ENCODE measurements at regions not wholly inside any gene's neighbourhood (a gene's known extent, or its start where the extent isn't known, plus 50 kb on each side); places are given as distances from the start of the nearest gene placed in this dataset.

DNA sequence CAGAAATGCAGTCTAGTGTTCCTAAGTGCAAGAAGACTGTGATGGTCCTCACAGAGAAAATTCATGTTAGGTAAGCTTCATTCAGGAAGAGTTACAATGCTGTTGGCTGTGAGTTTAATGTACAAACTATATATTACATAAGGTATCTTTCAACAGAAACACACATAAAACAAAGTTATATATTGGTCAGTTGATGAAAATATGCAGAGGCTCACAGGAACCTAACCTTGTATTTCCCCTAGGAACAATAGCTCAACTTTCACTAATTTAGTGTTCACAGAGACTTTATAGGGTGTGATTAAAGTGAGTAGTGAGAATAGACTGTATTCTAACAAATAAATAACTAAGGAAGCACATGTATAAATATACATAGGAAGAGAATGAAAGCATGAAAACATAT lies 676.9 kb upstream of the ADGRL4 start:
- DNase-seq, result no peak

GRCh38 chr1:79682478-79682877 lies 675.9 kb upstream of the ADGRL4 start:
- DNase-seq, result no peak

DNA sequence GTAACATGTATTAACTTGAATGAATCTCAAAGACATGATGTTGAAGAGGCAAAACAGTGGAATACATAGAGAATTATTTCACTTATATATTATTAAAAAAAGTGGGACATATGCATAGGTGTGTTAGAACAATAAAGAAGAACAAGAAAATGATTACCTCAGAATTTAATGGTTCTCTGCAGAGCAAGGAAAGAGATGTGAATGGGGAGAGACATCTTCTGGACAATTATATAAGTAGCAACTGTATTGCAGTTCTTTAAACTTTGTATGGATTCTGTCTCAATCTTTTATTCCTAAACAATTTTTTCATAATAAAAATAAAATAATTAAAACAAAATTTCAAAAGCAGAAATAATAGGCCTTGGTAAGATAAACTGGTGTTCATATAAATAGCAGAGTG lies 674.9 kb upstream of the ADGRL4 start:
- DNase-seq, result no peak

- DNase-seq, result no peak
These were observed 673.4 kb upstream of the ADGRL4 start for GRCh38 chr1:79679916-79680315.

DNA sequence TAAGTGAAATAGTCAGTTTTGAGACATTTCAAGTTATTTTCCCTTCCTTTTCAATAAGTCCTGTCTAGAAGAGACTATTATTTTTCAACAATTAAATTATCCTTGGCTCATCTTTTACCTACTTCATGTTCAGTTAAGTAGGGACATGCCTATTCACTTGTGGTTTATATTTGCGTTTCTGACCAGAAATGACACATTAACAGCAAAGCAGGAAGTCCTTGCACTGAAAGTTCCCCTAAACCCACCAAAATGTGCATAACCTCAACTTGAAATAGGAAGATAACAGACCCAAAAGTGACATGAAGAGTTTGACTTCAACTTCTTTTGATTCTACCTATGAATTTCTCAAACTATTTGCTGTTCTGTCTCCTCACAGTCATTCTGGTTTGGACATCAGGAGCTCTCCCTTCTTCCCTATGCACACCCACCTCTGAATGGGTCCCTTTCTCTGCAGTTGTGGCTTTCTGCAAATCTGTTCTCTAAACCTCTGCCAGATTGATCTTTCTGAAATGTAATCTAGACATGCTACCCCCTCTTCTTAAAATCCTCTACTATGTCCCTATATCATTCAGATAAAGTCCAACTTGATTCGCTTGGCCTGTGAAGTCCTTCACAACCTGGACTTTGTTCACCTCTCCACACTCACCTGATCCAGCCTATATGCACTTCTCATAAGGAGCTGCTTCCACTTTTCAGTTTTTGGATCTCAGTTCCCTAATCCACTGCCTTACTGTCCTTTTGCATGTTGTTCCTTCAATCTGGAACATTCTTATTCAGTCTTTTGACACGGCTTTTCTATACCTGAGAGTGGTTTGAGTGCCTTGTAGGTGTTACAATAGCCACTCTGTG lies 661.5 kb upstream of the ADGRL4 start:
- DNase-seq, result no peak

DNA sequence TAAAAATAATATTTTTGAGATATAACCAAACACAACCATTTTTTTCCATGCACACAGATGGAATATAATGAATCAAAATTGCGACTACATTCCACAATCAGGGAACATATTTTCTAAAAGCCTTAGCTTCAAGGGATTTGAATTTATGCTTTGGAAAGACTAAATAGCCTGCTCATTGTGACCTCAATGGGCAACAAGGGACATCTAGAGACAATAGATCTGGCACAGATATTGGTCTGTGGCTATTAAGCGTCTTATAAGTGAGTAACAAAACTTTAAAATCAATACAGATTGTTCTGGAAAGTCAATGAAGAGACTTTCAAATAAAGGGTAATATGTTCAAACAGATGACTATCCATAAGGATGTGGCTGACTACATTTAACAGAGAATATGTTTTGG lies 660.6 kb upstream of the ADGRL4 start:
- no peak for DNase-seq

GRCh38 chr1:79663916-79664315 lies 657.4 kb upstream of the ADGRL4 start:
- DNase-seq, result no peak

DNA sequence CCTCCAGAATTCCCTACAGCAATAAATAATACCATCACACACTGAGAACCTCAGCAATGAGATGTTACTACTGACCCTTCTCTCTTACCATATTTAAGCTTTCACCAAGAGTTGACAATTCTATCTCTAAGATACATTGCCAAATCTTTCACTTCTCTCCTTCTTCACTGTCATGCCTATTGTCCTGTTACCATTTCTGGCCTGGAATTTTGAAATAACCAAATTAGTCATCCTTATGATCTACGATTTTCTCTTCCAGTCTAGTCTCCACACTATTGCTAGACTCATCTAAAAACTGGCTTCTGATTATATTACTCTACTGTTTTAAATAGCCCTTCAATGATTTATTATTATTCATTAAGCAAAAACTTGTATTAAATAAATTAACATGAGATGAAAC lies 656.1 kb upstream of the ADGRL4 start:
- DNase-seq, result no peak

DNA sequence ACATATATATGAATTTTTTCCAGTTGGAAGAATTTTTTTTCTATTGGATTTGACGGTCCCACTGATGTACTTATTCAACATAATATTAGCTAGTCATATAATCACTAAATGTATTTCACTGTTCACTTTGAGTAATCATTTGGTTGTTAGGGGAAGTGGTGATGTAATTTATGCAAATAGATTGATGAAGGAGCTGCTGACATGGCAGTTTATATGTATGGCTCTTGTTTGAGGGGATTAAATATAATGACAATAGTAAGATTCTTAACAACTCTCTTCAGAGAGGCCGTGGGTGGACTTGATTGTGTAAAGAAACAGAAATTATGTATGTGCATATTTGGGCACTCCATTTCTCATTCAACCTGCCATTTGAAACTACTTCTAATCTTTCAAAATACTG lies 653.6 kb upstream of the ADGRL4 start:
- DNase-seq, result no peak

- no peak for DNase-seq
These were observed 651.6 kb upstream of the ADGRL4 start for GRCh38 chr1:79657951-79658658.

DNA sequence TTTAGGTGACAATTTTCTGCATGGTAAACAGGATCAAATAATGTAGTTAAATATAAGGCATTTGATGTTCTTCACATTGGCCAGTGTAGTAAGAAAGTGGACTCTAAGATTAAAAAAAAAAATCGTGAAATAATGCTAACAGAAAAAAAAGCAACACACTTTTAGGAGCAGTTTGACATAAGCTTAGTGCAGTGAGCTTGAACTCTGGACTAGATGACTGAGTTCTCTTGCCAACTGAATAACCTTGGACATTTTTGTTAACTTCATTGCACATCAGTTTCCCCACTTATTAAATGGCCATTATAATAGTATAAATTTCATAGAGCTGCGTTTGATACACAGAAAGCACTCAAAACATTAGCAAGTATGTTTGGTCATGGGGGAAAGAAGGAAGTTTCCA lies 649.3 kb upstream of the ADGRL4 start:
- no peak for DNase-seq

GRCh38 chr1:79652426-79652825 lies 645.9 kb upstream of the ADGRL4 start:
- DNase-seq, result no peak

DNA sequence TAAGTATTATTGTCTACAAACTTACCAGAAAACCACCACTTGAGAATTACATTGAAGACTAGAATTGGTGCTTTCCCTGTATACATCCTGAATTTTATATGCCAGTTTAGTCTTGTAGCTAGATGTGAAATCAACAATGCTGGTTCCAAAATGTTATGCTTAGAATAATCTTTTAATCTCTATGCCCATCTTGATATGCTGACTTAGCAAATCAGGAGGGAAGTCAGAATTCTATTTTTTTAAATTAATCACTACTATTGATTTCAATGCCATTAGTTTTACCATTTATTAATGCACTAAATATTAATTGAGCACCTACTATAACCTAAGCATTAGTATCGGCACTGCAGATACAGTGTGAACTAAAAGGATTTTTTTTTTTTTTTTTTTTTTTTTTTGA lies 641.6 kb upstream of the ADGRL4 start:
- no peak for DNase-seq

DNA sequence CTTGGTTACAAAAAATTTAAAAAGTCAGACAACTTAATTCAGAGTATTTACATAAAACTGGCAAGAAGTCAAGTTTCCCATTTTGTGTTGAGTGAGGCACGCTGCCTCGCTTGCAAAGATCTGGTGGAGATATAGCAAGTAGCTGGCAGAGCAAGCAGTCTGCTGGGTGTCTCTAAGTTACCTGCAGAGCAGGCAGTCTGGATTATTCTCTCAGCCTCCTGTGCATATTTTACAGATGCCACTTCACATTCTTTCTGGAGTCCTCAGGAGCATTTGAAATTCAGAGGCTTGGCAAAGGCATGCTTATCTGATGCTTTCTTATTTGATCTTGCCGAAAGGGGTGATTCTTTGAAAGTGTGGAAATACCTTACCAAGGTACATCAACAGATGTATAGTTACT lies 640.4 kb upstream of the ADGRL4 start:
- DNase-seq, result no peak

GRCh38 chr1:79638382-79638781 lies 631.9 kb upstream of the ADGRL4 start:
- DNase-seq, result no peak

- DNase-seq, result no peak
These were observed 626.9 kb upstream of the ADGRL4 start for GRCh38 chr1:79633456-79633855.

- no peak for DNase-seq
These were observed 622.9 kb upstream of the ADGRL4 start for GRCh38 chr1:79629414-79629813.

- no peak for DNase-seq
These were observed 611.2 kb upstream of the ADGRL4 start for GRCh38 chr1:79617777-79618176.

- DNase-seq, result no peak
These were observed 608.2 kb upstream of the ADGRL4 start for GRCh38 chr1:79614762-79615161.

GRCh38 chr1:79614106-79614505 lies 607.6 kb upstream of the ADGRL4 start:
- DNase-seq, result no peak

- DNase-seq, result no peak
These were observed 606.5 kb upstream of the ADGRL4 start for GRCh38 chr1:79613046-79613445.

DNA sequence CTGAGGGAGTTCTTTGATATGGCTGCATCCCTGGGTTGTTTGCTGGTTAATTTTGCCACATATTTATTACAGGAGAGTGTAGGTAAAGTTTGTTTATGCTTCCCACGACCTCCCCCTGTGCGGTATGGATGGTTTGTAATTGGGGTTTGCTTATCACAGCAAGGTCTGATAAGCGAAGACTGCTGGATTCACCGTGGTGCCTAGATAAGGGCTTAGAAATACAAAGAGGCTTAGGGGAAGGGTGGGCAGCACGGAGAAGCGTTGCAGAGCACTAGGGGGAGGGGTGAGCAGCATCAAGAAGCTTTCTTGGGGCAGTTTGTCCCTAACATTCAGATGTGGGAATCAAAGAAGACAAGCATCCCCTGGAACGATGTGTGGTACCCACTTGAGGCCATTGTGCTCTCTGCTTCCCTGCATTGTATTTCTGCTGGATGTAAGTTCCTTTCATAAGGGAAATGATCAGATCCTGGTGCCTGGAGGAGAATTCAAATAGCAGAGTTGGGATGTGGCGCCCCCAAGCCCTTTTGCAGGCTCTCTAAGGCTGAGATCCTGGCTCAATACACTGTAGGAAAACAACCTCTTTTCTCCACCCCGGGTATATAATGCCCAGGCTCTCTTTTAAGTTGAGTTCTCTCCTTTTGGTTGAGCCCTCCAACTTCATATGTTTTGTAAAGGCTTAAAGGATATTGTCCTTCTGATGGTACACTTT lies 598.1 kb upstream of the ADGRL4 start:
- DNase-seq, result no peak

DNA sequence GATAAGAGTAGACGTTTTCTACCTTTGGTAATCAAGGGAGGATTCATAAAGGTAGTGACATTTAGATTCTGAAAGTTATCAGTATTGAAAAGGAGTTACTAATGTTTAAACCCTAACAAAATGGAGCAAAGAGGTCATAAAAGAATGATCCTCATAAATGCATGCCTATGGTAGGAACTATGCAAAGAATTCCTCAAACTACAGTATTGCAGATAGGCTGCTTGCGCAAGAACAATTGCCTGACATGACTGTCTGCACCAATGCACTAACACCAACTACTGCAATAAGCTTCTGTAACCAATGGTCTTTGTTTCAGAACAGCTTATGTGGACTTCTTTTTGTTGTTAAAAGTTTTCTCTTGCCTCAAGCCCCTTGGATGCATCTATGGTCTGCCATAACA lies 597.3 kb upstream of the ADGRL4 start:
- DNase-seq, result no peak

GRCh38 chr1:79599257-79599656 lies 592.7 kb upstream of the ADGRL4 start:
- no peak for DNase-seq
